NCI-H226 (cell line): ENCODE measurements at regions not wholly inside any gene's neighbourhood (a gene's known extent, or its start where the extent isn't known, plus 50 kb on each side); places are given as distances from the start of the nearest gene placed in this dataset.

ENCODE experiments used
- DNase-seq: peaks from one replicate; pipeline ENCODE4 v3.0.0-alpha.2; 2015

GRCh38 chr20:23162887-23163286, 76.8 kb upstream of the CD93 start:
- no peak for DNase-seq

- no peak for DNase-seq
Measured at GRCh38 chr20:23161968-23162696, 76.0 kb upstream of the CD93 start.

GRCh38 chr20:23161244-23161891, 75.2 kb upstream of the CD93 start:
- no peak for DNase-seq

DNA sequence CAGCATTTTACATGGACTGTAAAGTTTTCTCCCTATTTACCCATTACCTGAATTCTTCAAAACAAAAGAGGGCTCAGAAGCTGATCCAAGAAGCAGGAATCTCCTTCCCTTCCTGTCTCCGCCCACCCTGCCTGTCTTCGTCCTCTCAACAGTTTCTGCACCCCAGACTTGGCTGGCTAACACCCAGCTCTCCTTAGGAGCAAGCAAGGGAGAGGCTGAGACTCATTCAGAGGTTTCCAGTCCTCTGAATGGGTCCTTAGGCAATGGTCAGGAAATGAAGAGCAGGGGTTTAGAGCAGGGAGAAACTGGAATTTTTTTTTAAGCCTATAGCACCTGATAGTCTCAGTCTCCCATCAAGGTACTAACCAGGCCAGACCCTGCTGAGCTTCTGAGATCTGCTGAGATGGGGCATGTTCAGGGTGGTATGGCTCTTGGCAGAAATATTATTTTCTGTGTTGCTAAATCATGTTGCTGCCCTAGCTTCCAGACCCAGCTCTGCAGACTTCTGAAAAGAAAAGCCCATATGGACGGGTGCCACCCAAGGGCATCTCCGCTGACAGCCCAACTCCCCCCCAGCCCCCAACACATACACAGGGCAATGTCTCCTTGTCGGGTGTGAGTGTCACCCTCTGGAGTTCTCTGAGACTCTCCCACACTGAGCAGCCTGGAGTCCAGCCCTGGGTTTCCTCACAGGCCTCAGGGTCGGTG, 74.6 kb upstream of the CD93 start:
- DNase-seq: peak; percentile 50

- no peak for DNase-seq
Measured at GRCh38 chr20:23159947-23160318, 73.8 kb upstream of the CD93 start.

DNA sequence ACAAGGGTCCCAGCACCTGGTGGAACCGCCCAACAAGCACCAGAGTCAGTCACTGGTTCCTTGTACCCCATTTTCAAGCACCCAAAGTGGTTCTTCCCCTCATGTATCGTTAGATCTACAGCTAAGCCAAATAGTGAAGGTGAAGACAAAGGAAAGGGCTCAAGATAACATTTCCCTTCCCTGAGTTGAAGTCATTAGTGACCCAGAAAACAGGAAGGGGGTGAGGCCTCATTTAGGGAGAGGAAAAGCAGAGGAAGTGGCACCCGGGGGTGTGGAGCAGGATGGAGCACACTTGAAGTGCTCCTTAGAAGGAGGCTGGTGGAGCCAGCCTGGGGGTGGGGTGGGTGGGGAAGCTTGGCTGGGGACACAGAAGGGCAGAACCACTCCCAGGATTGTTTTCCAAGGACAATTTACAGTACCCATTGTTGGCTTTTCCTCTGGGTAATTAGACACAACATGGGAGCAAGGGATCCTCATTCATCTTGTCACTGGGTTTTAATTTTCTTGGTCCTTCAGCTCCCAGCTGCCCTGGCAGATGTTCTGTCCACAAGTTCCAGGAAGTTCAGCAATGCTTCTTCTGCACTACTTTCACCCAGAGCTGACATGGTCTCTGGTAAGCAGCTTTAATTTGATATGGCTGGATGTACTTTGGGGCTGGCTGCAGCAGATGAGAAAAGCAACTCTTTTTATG, 73.3 kb upstream of the CD93 start:
- DNase-seq: no peak

DNA sequence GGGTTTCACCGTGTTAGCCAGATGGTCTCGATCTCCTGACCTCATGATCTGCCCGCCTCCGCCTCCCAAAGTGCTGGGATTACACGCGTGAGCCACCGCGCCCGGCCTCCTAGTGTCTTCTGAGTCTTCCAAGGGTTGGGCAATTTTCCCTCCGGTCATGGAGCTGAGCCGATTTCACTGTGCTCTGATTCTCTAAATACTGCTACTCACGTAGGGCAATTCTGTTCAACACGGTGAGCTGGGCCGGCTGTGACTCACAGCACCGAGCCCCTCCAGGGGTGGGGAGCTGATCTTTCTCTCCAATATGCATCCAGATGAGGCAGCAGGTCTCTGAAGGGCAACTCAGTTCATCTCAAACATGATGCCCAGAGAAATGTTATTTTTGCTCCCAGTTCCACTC, 71.6 kb upstream of the CD93 start:
- no peak for DNase-seq

DNA sequence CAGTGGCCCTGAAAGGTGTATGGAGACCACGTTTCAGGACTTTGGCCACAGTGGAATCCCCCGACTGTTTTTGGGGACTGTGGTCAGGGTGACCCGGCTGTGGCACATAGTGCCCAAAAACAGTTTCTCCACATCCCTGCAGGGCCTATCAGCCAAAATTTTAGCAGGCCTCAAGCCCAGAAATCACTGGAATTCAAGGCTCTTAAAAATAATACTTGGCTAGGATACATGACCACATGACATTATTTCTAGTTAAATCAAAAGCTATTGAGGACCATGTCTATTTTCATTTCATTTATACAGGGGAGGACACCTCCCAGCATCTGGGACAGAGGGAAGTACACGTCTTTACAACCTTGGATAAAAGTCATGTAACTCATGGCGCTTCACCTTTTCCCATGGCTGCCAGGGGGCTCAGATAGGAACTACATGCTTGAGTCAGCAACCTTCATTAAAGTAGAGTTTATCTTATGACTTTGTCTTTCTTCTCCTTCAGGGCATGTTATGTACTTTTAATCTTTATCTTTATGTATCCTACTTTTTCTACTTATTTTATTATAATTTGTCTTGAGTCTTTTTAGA, 70.8 kb upstream of the CD93 start:
- DNase-seq: no peak

DNA sequence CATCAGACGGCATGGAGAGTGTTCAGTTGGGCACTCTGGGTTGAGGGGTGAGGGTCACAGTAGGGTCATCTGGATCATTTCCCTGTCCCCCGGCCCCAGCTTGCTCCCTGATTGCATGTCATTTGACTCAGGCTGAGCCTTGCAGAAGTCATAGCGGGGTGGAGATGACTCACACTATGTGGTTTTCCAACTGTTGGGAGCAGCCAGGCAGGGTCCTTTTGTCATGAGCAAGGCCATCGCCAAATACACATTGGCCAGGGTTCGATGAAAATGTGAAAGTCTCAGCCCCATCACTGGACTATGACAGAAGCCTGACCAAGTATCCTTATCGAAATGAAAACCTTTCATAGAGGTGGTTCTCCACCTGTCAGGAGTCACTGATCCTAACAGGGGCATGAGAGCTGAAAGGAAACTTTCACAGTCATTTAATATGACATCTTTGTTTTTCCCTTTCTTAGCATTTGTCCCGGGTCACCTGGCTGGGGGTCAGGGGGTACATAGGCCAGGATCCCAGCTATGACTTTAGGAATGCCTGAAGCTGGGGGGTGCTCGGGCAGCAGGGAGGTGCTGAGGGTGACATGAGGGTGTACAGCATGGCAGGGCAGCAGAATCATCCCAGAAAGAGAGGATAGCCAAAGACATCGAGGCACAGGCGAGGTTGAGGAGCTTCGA, 70.2 kb upstream of the CD93 start:
- no peak for DNase-seq

DNA sequence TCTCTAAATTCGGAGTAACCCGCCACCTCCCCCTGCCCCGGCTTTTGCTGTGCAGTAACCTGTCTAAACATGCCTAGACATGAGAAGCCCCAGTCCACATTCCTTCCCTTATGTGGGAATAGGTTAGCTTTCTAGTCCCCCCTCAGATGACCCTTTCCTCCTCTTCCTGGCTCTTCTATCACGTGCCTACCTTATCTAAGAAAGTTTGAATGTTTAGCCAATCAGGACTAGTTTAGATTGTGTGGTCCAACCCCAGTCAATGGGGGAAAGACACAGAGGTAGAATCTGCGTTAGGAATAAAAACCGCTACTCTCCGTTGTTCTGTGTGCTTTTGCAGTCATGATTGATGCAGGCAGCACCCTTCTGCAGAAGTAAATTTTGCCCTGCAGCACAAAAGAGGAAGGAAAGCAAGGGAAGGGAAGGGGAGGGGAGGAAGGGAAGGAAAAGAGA, 69.0 kb upstream of the CD93 start:
- DNase-seq: no peak

GRCh38 chr20:23153696-23154341, 67.7 kb upstream of the CD93 start:
- DNase-seq: no peak

DNA sequence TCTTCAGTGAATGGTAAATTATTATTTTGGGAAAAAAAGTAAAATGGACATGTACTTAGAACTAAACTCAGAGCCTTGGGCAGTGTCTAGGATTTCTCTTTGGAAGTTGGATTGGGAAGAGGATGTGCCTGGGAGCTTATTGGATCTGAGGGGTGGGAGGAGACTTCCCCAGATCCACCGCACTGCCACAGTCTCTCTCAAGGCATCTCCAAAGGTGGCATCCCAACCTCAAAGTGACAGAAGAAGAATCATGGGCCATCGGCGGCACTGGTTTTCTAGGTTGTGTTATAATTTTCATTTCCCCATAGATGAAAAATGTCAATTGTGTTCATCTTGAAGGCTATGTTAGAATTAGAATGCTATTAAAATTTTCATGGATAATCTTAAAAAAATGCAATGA, 66.8 kb upstream of the CD93 start:
- no peak for DNase-seq

- no peak for DNase-seq
Measured at GRCh38 chr20:23152308-23152892, 66.3 kb upstream of the CD93 start.

DNA sequence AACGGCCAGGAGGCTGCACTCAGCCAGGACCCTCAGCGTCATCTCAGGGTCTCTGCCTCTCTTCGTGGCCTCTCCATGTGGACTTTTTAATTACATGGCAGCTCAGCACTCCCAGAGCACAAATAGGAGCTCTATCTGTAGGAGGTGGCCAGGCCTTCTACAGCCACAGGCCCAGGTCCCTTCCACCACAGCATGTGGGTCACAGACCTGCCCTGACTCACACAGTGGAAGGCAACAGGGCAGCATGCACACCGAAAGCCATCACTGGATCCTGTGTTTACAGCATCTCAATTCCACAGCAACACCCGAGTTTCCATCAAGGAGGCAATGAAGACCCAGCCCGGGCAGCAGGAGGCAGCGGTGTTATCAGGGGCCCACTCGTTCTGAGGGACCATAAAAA, 65.8 kb upstream of the CD93 start:
- DNase-seq: no peak

DNA sequence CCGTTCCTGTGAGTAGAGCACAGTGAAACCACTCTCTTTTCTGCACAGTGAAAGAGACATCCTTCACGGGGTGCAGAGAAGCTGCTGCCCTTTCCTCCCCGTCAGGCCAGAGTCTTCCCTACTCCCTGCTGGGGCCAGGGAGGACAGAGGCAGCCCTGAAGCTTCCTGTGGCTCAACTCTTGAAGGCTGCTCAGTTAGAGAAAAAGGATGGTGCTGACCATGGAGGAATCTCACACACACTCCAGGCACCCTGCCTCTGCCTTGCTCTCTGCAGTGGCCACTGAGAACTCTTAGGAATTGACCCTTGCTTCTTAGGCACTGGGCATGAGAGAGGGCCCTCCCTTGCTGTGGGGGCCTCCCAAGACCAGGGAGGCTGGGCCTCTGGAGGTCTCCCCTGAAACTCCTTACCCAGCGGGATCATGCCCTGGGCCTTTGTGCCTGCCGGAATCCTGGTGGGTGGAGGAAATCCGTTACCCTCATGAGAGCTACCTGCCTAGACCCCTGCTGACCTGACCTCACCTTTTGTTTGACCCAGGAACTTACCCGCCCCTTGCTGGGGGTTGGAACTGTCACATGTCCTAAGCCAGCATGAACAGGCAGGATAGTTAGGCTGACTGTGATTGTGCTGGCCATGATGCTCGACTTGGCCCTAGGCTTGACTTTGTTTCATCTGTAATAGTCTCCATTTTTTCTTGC, 65.0 kb upstream of the CD93 start:
- no peak for DNase-seq

DNA sequence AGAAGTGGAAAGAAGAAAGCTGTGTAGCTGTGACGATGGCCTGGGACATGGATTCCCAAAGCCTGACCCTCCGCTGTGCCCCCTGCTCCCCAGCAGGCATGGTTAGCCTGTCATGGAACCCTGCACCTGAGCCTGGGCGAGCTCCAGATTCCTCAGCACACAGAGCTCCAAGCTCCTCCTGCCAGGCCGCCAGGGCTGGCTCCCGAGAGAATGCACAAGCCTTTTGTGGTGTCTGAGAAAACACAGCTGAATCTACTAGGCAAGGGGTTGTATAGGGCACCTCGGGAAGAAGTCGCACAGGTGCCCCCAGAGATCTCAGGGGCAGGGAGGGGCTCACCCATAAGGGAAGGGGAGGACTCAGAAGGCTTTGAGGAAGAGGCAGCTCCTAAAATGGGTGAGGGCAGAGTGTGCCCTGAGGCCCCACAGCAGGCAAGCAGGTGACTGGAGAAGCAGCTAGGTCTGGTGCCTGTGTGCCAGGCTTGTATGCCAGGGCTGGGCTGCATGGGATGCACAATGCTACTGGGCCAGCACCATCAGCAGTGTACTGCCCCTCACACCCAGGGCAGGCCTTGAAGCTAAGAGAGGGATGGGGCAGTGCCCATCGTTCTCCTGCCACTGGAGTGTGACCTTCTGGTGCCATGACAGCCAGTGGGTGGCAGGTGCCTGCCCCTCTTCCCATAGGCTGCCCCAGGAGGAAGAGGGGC, 64.3 kb upstream of the CD93 start:
- DNase-seq: no peak

- no peak for DNase-seq
Measured at GRCh38 chr20:23149623-23150279, 63.6 kb upstream of the CD93 start.

- DNase-seq: no peak
Measured at GRCh38 chr20:23148731-23149570, 62.8 kb upstream of the CD93 start.
